Endothelial cell of umbilical vein (primary cell): ENCODE measurements at regions not wholly inside any gene's neighbourhood (a gene's known extent, or its start where the extent isn't known, plus 50 kb on each side); places are given as distances from the start of the nearest gene placed in this dataset.

Experiments
- BruUV-seq: library from RNA; stranded (reverse); fragments of 400-500 nt; replicated peaks from 2 replicates; lab custom pipeline; 2021; lab: Mats Ljungman, UMichigan
- CTCF ChIA-PET: fragments of 300-600, 350-600 bp; sonication (Branson Sonifier 250); formaldehyde crosslinking; loops from one replicate; lab custom pipeline; 2021; ENCODE audit warnings: antibody characterized with exemption, inconsistent platforms; lab: Charles Lee
- POLR2A ChIA-PET: fragments of 300-600, 350-600 bp; sonication (Branson Sonifier 250); formaldehyde crosslinking; loops from one replicate; lab custom pipeline; 2021; ENCODE audit warnings: antibody characterized with exemption, inconsistent platforms; lab: Charles Lee
- DNase-seq: peaks from one replicate; pipeline ENCODE4 v3.0.0-alpha.2; 2011; ENCODE audit warnings: low read depth, low spot score
- FAIRE-seq: peaks from 2 replicates; lab custom pipeline; 2011; peaks lifted over from hg19 to GRCh38; lab: Jason Lieb, UNC
- H2AFZ ChIP-seq: 2 replicates; pipeline ENCODE4 v1.6.0; 2012; ENCODE audit warnings: low read depth, low read length, control low read depth, inconsistent platforms
- H3K27ac ChIP-seq: 2 replicates; pipeline ENCODE4 v1.5.1; 2011; ENCODE audit warnings: low read depth, mild to moderate bottlenecking, control low read depth, low read length, moderate library complexity; ENCODE audit not compliant: insufficient read depth
- H3K27me3 ChIP-seq, 2 experiments: 2 replicates each; pipeline versions ENCODE4 v1.6.0 to v1.6.1; 2011; ENCODE audit warnings: low read length in 2 of 2, mixed read lengths in 1 of 2; ENCODE audit not compliant: control insufficient read depth in 2 of 2, insufficient read depth in 2 of 2
- H3K36me3 ChIP-seq, 2 experiments: 2 replicates in 1 of 2; 3 replicates in 1 of 2; pipeline ENCODE4 v1.5.1; 2011; ENCODE audit warnings: low read length in 2 of 2, mild to moderate bottlenecking in 1 of 2, moderate library complexity in 1 of 2; ENCODE audit not compliant: control insufficient read depth in 2 of 2, insufficient read depth in 2 of 2; ENCODE audit errors: extremely low read depth in 1 of 2
- H3K4me1 ChIP-seq: 3 replicates; pipeline ENCODE4 v1.5.1; 2011; ENCODE audit warnings: mild to moderate bottlenecking, low read length; ENCODE audit not compliant: control insufficient read depth, insufficient read depth; ENCODE audit errors: extremely low read depth
- H3K4me2 ChIP-seq: 2 replicates; pipeline ENCODE4 v1.6.1; 2011; ENCODE audit warnings: low read length, control low read depth, mixed read lengths; ENCODE audit not compliant: insufficient read depth
- H3K4me3 ChIP-seq, 3 experiments: fragments of 200-600 bp in 1 of 3; sonication (generic), shearing (Covaris generic) in 1 of 3; replicated peaks in 1 of 3; 2 replicates each; pipeline ENCODE4 v1.5.1; 2011 to 2016; ENCODE audit warnings: control low read depth in 3 of 3, low read length in 3 of 3, mild to moderate bottlenecking in 2 of 3, inconsistent platforms in 1 of 3, low read depth in 1 of 3, moderate library complexity in 1 of 3; ENCODE audit not compliant: insufficient read depth in 1 of 3
- H3K79me2 ChIP-seq: 2 replicates; pipeline ENCODE4 v1.6.0; 2012; ENCODE audit warnings: low read length, inconsistent platforms; ENCODE audit not compliant: control insufficient read depth, insufficient read depth
- H3K9ac ChIP-seq: replicated peaks from 2 replicates; pipeline ENCODE3; 2011; ENCODE audit warnings: low read length, control low read depth; ENCODE audit not compliant: insufficient read depth; ENCODE audit errors: extremely low read depth
- H3K9me1 ChIP-seq: replicated peaks from 3 replicates; pipeline ENCODE4 v1.6.0; 2011; ENCODE audit warnings: mild to moderate bottlenecking, low read length; ENCODE audit not compliant: control insufficient read depth, insufficient read depth; ENCODE audit errors: extremely low read depth
- H3K9me3 ChIP-seq: replicated peaks from 2 replicates; pipeline ENCODE4 v1.5.1; 2012; ENCODE audit warnings: low read length, inconsistent platforms; ENCODE audit not compliant: control insufficient read depth, insufficient read depth
- H4K20me1 ChIP-seq: replicated peaks from 2 replicates; pipeline ENCODE3; 2011; ENCODE audit warnings: mild to moderate bottlenecking, low read length; ENCODE audit not compliant: control insufficient read depth, insufficient read depth; ENCODE audit errors: extremely low read depth
- EZH2 ChIP-seq: IDR thresholded peaks from 2 replicates; pipeline ENCODE4 v1.6.1; 2012; ENCODE audit warnings: borderline replicate concordance, low read depth, mild to moderate bottlenecking, moderate library complexity, low read length, inconsistent platforms; ENCODE audit not compliant: severe bottlenecking
- FOS ChIP-seq: IDR thresholded peaks from 2 replicates; pipeline ENCODE4 v1.6.1; 2011; ENCODE audit warnings: mild to moderate bottlenecking, low read length, moderate library complexity, borderline replicate concordance; ENCODE audit not compliant: insufficient read depth
- GATA2 ChIP-seq: IDR thresholded peaks from 2 replicates; pipeline ENCODE4 v1.7.0; 2011; ENCODE audit warnings: low read depth, mild to moderate bottlenecking, moderate library complexity, mixed read lengths, low read length; ENCODE audit not compliant: insufficient read length, insufficient read depth
- JUN ChIP-seq: IDR thresholded peaks from 2 replicates; pipeline ENCODE4 v1.6.1; 2011; ENCODE audit warnings: borderline replicate concordance, low read depth; ENCODE audit not compliant: insufficient read length, insufficient read depth
- MYC ChIP-seq: IDR thresholded peaks from one replicate; pipeline ENCODE4 v1.6.1; 2011; ENCODE audit warnings: mild to moderate bottlenecking, low read depth, low read length
- POLR2A ChIP-seq: IDR thresholded peaks from 2 replicates; pipeline ENCODE4 v1.6.1; 2012; ENCODE audit warnings: low read depth, mild to moderate bottlenecking, control low read depth, low read length
- POLR2AphosphoS5 ChIP-seq: IDR thresholded peaks from 2 replicates; pipeline ENCODE4 v1.6.1; 2012; ENCODE audit warnings: low read depth, mild to moderate bottlenecking, control low read depth, low read length, moderate library complexity; ENCODE audit not compliant: insufficient read depth
- dilution Hi-C: fragments of 300-500 bp; cut with MboI; formaldehyde crosslinking; loops from one replicate; pipeline ENCODE4 v1.15.0; 2019; ENCODE audit warnings: low sequenced_read_pairs; ENCODE audit not compliant: extremely low pct_ligation_motif_present
- intact Hi-C: fragments of 100-400 bp; cut with micrococcal nuclease; formaldehyde crosslinking; loops from one replicate; pipeline ENCODE4 v1.10.0; 2022
- TF ChIP-seq, protein P1 (sequence below), 2 donors: IDR thresholded peaks; 1 replicate in 1 of 2; 2 replicates in 1 of 2; pipeline ENCODE4 v1.5.1; 2011; ENCODE audit warnings: low read length in 2 of 2, mild to moderate bottlenecking in 2 of 2, moderate library complexity in 2 of 2, control low read depth in 1 of 2, inconsistent platforms in 1 of 2, low read depth in 1 of 2; ENCODE audit not compliant: insufficient read depth in 1 of 2; ENCODE audit errors: extremely low read depth in 1 of 2
- TF ChIP-seq, protein P2 (sequence below): IDR thresholded peaks from 2 replicates; pipeline ENCODE4 v1.6.1; 2011; ENCODE audit not compliant: insufficient read depth, insufficient read length

DNA sequence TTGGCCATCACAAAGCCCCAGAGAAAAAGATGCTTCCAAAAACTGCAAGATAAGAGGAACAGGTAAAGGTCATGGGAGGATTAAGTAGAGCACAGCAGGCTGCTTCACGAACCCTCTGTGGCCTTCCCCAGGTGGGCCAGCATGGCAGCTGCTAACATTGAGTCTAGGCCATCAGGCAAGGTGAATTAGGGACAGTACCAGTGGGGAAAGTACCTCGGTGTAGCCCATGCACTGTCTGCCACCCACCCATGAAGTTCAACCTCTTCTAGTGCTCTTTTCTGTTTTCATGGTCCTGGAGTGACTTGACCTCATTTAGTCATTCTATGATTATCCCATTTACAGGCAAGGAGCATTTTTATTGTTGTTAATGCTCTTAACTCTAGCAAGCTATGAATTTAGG is 108.6 kb upstream of the DUSP22 start:
- ChIA-PET POLR2A (no interaction called here), CTCF (interaction anchor here (1.1 to 1.9 kb wide), 2 partner anchors 225 to 1253 kb away, joined by 3 to 8 read pairs; no protein-coding TSS in a partner anchor)
- dilution Hi-C loops = no loop called here
- BruUV-seq = no TSS peak
- H3K27ac ChIP-seq = no peak overlapping the region
- DNase-seq (no peak), FAIRE-seq (no peak)
- no peaks in the 10 kb centered on the region for H3K9me3 ChIP-seq
- no peak overlapping the region for H2AFZ ChIP-seq
- no peaks in the 10 kb centered on the region for H3K4me1 ChIP-seq
- H4K20me1 ChIP-seq = no peaks in the 10 kb centered on the region
- no peaks in the 10 kb centered on the region for H3K9me1 ChIP-seq
- no peaks in the 10 kb centered on the region for H3K27me3 ChIP-seq
- no peak overlapping the region for H3K4me2 ChIP-seq
- no peak overlapping the region for H3K4me3 ChIP-seq
- no peak for TF ChIP-seq JUN
- TF ChIP-seq EZH2 = no peak
- TF ChIP-seq GATA2 = no peak
- TF ChIP-seq POLR2A = no peak
- TF ChIP-seq MYC = no peak
- TF ChIP-seq FOS = no peak
- TF ChIP-seq, protein P1, sequence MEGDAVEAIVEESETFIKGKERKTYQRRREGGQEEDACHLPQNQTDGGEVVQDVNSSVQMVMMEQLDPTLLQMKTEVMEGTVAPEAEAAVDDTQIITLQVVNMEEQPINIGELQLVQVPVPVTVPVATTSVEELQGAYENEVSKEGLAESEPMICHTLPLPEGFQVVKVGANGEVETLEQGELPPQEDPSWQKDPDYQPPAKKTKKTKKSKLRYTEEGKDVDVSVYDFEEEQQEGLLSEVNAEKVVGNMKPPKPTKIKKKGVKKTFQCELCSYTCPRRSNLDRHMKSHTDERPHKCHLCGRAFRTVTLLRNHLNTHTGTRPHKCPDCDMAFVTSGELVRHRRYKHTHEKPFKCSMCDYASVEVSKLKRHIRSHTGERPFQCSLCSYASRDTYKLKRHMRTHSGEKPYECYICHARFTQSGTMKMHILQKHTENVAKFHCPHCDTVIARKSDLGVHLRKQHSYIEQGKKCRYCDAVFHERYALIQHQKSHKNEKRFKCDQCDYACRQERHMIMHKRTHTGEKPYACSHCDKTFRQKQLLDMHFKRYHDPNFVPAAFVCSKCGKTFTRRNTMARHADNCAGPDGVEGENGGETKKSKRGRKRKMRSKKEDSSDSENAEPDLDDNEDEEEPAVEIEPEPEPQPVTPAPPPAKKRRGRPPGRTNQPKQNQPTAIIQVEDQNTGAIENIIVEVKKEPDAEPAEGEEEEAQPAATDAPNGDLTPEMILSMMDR (IDR thresholded peaks at IDR 0.05; ENCODE audit: extremely low read depth in 1 of 2, insufficient read depth in 1 of 2, low read depth in 1 of 2, low read length in 2 of 2) = no peak
- TF ChIP-seq, protein P2, sequence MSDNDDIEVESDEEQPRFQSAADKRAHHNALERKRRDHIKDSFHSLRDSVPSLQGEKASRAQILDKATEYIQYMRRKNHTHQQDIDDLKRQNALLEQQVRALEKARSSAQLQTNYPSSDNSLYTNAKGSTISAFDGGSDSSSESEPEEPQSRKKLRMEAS = no peak
- TF ChIP-seq POLR2AphosphoS5 = no peak
- intact Hi-C loops = no loop called here
- no peaks in the 10 kb centered on the region for H3K36me3 ChIP-seq
- H3K79me2 ChIP-seq = no peaks in the 10 kb centered on the region
- H3K9ac ChIP-seq = no peak overlapping the region
